ENCODE measurements at regions not wholly inside any gene's neighbourhood (a gene's known extent, or its start where the extent isn't known, plus 50 kb on each side); places are given as distances from the start of the nearest gene placed in this dataset.

DNA sequence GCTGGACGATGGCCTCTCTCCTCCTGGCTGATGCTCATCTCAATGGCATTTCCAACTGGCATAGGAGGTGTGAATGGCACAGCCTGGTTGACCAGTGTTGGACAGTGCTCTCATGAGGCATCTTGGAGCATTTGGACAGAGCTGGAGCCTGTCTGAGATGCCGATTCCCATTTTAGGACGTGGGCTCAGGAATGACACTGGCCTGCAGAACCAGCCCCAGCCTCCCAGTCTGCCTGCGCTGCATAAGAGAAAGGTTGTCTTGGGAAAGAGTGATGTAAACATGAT lies 118.2 kb upstream of the COPS8 start:
- TF ChIP-seq YY1 (IDR thresholded peaks at IDR 0.05; ENCODE audit: insufficient read depth, insufficient read length): no peak
- no peak for TF ChIP-seq SUZ12 (IDR thresholded peaks at IDR 0.05; ENCODE audit: extremely low read depth, insufficient read depth, insufficient read length)
- TF ChIP-seq ZNF274 (IDR thresholded peaks at IDR 0.05; ENCODE audit: low read depth, low read length): no peak

All from NT2/D1 (cell line).